ENCODE measurements at regions not wholly inside any gene's neighbourhood (a gene's known extent, or its start where the extent isn't known, plus 50 kb on each side); places are given as distances from the start of the nearest gene placed in this dataset.

DNA sequence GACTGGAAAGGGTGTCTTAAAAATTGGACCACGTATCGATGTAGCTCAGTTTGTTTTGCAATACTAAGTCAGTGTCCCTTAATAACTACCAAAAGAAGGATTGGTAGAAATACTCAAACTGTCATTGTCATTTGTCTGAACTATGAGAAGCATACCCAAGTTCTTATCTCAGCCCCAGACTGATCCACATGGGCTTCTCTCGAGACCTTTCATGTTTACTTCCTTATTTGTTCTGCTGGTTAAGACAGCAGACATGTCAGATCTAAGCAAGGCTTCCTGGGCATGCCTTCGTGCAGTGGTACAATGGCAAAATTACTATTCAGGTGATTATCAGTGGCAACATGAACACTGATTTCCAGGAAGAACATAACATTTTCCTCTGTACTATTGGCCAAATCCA is 211.1 kb upstream of the PHACTR1 start:
- no peak overlapping the region for H3K4me3 ChIP-seq (ENCODE audit: low read depth, low read length, poor library complexity, severe bottlenecking)
- H3F3A ChIP-seq (ENCODE audit: insufficient read depth, low read length): no peaks in the 10 kb centered on the region
- no peak overlapping the region for H2AFZ ChIP-seq (ENCODE audit: low read length)
- no peaks in the 10 kb centered on the region for H3K9me2 ChIP-seq (ENCODE audit: low read depth, low read length)
- TF ChIP-seq CTCF (IDR thresholded peaks at IDR 0.05; ENCODE audit: low read length) (no peak), EZH2 (IDR thresholded peaks at IDR 0.05; ENCODE audit: borderline replicate concordance, low read length) (no peak)
- H3K9ac ChIP-seq (ENCODE audit: low read length): no peak overlapping the region
- H3K79me2 ChIP-seq (ENCODE audit: insufficient read depth, low read length): no peaks in the 10 kb centered on the region
- no peaks in the 10 kb centered on the region for H3K36me3 ChIP-seq (ENCODE audit: insufficient read depth, low read length)
- H3K9me3 ChIP-seq (ENCODE audit: low read length): 0 out of 2 replicates have a peak, but pooled peaks cover 3% of the 10 kb centered on the region
- no peak overlapping the region for H3K4me2 ChIP-seq (ENCODE audit: low read length)
- peaks cover 20% of the 10 kb centered on the region for H3K4me1 ChIP-seq (ENCODE audit: insufficient read depth, low read length, severe bottlenecking)
- H4K20me1 ChIP-seq (ENCODE audit: insufficient read depth, low read length): no peaks in the 10 kb centered on the region
- H3K27me3 ChIP-seq (ENCODE audit: insufficient read depth, low read length): no peaks in the 10 kb centered on the region
- no peak overlapping the region for H3K27ac ChIP-seq (ENCODE audit: low read depth, low read length, poor library complexity, severe bottlenecking)

DNA sequence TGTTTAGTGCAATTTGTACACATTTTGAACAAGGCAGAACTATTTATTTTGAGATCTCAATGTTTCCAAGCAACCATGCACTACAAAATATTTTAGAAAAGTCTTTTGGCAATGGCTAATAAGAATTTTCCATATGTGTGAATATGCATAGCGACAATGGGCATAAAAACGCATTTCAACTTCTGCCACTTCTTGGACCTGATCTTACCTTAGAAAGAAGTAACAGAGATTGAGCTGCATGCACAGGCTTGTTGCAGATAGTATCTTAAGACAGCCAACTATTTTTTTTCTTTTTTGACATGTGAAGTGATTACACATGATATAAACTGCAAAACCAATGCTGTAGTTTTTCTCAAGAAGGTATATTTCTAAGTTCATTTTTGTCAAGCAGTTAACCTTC is 210.4 kb upstream of the PHACTR1 start:
- Histone ChIP-seq H3K4me2 (ENCODE audit: low read length) (no peak overlapping the region), H3K9me2 (ENCODE audit: low read depth, low read length) (no peaks in the 10 kb centered on the region), H3K27ac (ENCODE audit: low read depth, low read length, poor library complexity, severe bottlenecking) (no peak overlapping the region), H3K27me3 (ENCODE audit: insufficient read depth, low read length) (no peaks in the 10 kb centered on the region), H4K20me1 (ENCODE audit: insufficient read depth, low read length) (no peaks in the 10 kb centered on the region), H3K36me3 (ENCODE audit: insufficient read depth, low read length) (no peaks in the 10 kb centered on the region), H3K4me3 (ENCODE audit: low read depth, low read length, poor library complexity, severe bottlenecking) (no peak overlapping the region), H3K9ac (ENCODE audit: low read length) (no peak overlapping the region), H3K9me3 (ENCODE audit: low read length) (0 out of 2 replicates have a peak, but pooled peaks cover 3% of the 10 kb centered on the region), H3F3A (ENCODE audit: insufficient read depth, low read length) (no peaks in the 10 kb centered on the region), H3K79me2 (ENCODE audit: insufficient read depth, low read length) (no peaks in the 10 kb centered on the region), H2AFZ (ENCODE audit: low read length) (no peak overlapping the region), H3K4me1 (ENCODE audit: insufficient read depth, low read length, severe bottlenecking) (peaks cover 20% of the 10 kb centered on the region)
- TF ChIP-seq CTCF (IDR thresholded peaks at IDR 0.05; ENCODE audit: low read length): no peak

GRCh38 chr6:12507636-12508035 is 208.9 kb upstream of the PHACTR1 start:
- Histone ChIP-seq H3K4me2 (ENCODE audit: low read length) (no peak overlapping the region), H3K36me3 (ENCODE audit: insufficient read depth, low read length) (no peaks in the 10 kb centered on the region), H3K27ac (ENCODE audit: low read depth, low read length, poor library complexity, severe bottlenecking) (no peak overlapping the region), H3K4me3 (ENCODE audit: low read depth, low read length, poor library complexity, severe bottlenecking) (no peak overlapping the region), H4K20me1 (ENCODE audit: insufficient read depth, low read length) (no peaks in the 10 kb centered on the region), H3K9ac (ENCODE audit: low read length) (no peak overlapping the region), H3F3A (ENCODE audit: insufficient read depth, low read length) (no peaks in the 10 kb centered on the region), H3K27me3 (ENCODE audit: insufficient read depth, low read length) (no peaks in the 10 kb centered on the region), H3K9me2 (ENCODE audit: low read depth, low read length) (no peaks in the 10 kb centered on the region), H3K9me3 (ENCODE audit: low read length) (0 out of 2 replicates have a peak, but pooled peaks cover 3% of the 10 kb centered on the region), H3K4me1 (ENCODE audit: insufficient read depth, low read length, severe bottlenecking) (peaks cover 20% of the 10 kb centered on the region), H3K79me2 (ENCODE audit: insufficient read depth, low read length) (no peaks in the 10 kb centered on the region), H2AFZ (ENCODE audit: low read length) (no peak overlapping the region)
- TF ChIP-seq EZH2 (IDR thresholded peaks at IDR 0.05; ENCODE audit: borderline replicate concordance, low read length) (no peak), CTCF (IDR thresholded peaks at IDR 0.05; ENCODE audit: low read length) (no peak)
